SK-N-SH (cell line): ENCODE measurements at regions not wholly inside any gene's neighbourhood (a gene's known extent, or its start where the extent isn't known, plus 50 kb on each side); places are given as distances from the start of the nearest gene placed in this dataset.

ENCODE experiments used
- CTCF ChIA-PET: fragments of 300-600, 350-600 bp; formaldehyde crosslinking; extraction: SDS; loops from one replicate; lab custom pipeline; 2021; lab: Yijun Ruan, JAX
- POLR2A ChIA-PET: fragments of 350-600 bp; sonication (Branson Sonifier 250); formaldehyde crosslinking; extraction: SDS; loops from one replicate; lab custom pipeline; 2020; ENCODE audit warnings: antibody characterized with exemption, inconsistent platforms; lab: Yijun Ruan, JAX
- DNase-seq: peaks from one replicate; pipeline ENCODE4 v3.0.0; 2012
- H2AFZ ChIP-seq: fragments of 200-600 bp; sonication (generic); 2 replicates; pipeline ENCODE4 v1.8.1; 2016; ENCODE audit warnings: antibody characterized with exemption, mild to moderate bottlenecking, low read depth
- H3F3A ChIP-seq: fragments of 200-600 bp; sonication (generic); replicated peaks from 2 replicates; pipeline ENCODE3; 2016; ENCODE audit warnings: antibody characterized with exemption, mild to moderate bottlenecking; ENCODE audit not compliant: insufficient read depth
- H3K27ac ChIP-seq, 2 experiments: fragments of 200-500 bp in 1 of 2; fragments of 200-600 bp in 1 of 2; sonication (Bioruptor generic) in 1 of 2; sonication (generic), shearing (Covaris generic) in 1 of 2; 2 replicates each; pipeline versions ENCODE4 v1.5.1 to v1.6.1; 2014 to 2016; ENCODE audit warnings: low read depth in 2 of 2, inconsistent platforms in 1 of 2, low read length in 1 of 2, mild to moderate bottlenecking in 1 of 2, mixed read lengths in 1 of 2
- H3K27me3 ChIP-seq: fragments of 200-600 bp; sonication (generic), shearing (Covaris generic); 2 replicates; pipeline ENCODE4 v1.6.1; 2016; ENCODE audit warnings: mixed run types; ENCODE audit not compliant: insufficient read depth
- H3K36me3 ChIP-seq, 2 experiments: fragments of 200-500 bp in 1 of 2; fragments of 200-600 bp in 1 of 2; sonication (Bioruptor generic) in 1 of 2; sonication (generic) in 1 of 2; replicated peaks in 1 of 2; 2 replicates each; pipeline versions ENCODE3 to v1.5.1; 2014 to 2016; ENCODE audit warnings: low read length in 1 of 2, mild to moderate bottlenecking in 1 of 2; ENCODE audit not compliant: insufficient read depth in 2 of 2, control insufficient read depth in 1 of 2
- H3K4me1 ChIP-seq, 2 experiments: fragments of 200-500 bp in 1 of 2; fragments of 200-600 bp in 1 of 2; sonication (Bioruptor generic) in 1 of 2; sonication (generic), shearing (Covaris generic) in 1 of 2; 2 replicates each; pipeline versions ENCODE4 v1.5.1 to v1.6.1; 2014 to 2016; ENCODE audit warnings: low read depth in 1 of 2, low read length in 1 of 2, mixed run types in 1 of 2; ENCODE audit not compliant: insufficient read depth in 2 of 2, control insufficient read depth in 1 of 2
- H3K4me2 ChIP-seq: fragments of 200-600 bp; sonication (generic), shearing (Covaris generic); 2 replicates; pipeline ENCODE4 v1.6.1; 2017; ENCODE audit warnings: mixed run types
- H3K4me3 ChIP-seq, 2 experiments: fragments of 200-500 bp in 1 of 2; fragments of 200-600 bp in 1 of 2; sonication (Bioruptor generic) in 1 of 2; sonication (generic), shearing (Covaris generic) in 1 of 2; 2 replicates each; pipeline versions ENCODE4 v1.5.1 to v1.8.1; 2014 to 2016; ENCODE audit warnings: low read depth in 2 of 2, inconsistent platforms in 1 of 2, low read length in 1 of 2, mild to moderate bottlenecking in 1 of 2, mixed read lengths in 1 of 2, moderate library complexity in 1 of 2
- H3K79me2 ChIP-seq: fragments of 200-600 bp; sonication (generic); 2 replicates; pipeline ENCODE4 v1.8.1; 2017; ENCODE audit warnings: mild to moderate bottlenecking; ENCODE audit not compliant: insufficient read depth
- H3K9ac ChIP-seq: fragments of 200-600 bp; sonication (generic); 2 replicates; pipeline ENCODE4 v1.6.1; 2017; ENCODE audit warnings: mixed run types
- H3K9me2 ChIP-seq: fragments of 200-600 bp; sonication (generic); 2 replicates; pipeline ENCODE4 v1.6.1; 2017; ENCODE audit warnings: mixed run types
- H3K9me3 ChIP-seq: fragments of 200-600 bp; sonication (generic); 2 replicates; pipeline ENCODE4 v1.6.1; 2017; ENCODE audit warnings: mixed run types, mild to moderate bottlenecking, moderate library complexity
- H4K20me1 ChIP-seq: fragments of 200-600 bp; sonication (generic); 2 replicates; pipeline ENCODE4 v1.6.1; 2017; ENCODE audit warnings: mild to moderate bottlenecking, mixed run types; ENCODE audit not compliant: insufficient read depth
- CHD2 ChIP-seq: fragments of 150-350 bp; IDR thresholded peaks from 2 replicates; pipeline ENCODE4 v1.6.1; 2018; ENCODE audit warnings: low read length; ENCODE audit not compliant: partially characterized antibody
- FOXJ3 ChIP-seq: sonication (generic); formaldehyde crosslinking; IDR thresholded peaks from 2 replicates; pipeline ENCODE4 v1.5.1; 2020; ENCODE audit warnings: mild to moderate bottlenecking, missing genetic modification reagents
- GABPA ChIP-seq: IDR thresholded peaks from 2 replicates; pipeline ENCODE4 v1.4.0; 2012; ENCODE audit warnings: low read depth, mild to moderate bottlenecking
- GATA2 ChIP-seq: sonication (generic); formaldehyde crosslinking; IDR thresholded peaks from 2 replicates; pipeline ENCODE4 v1.5.0; 2020; ENCODE audit warnings: mild to moderate bottlenecking, missing genetic modification reagents
- NRF1 ChIP-seq: IDR thresholded peaks from 2 replicates; pipeline ENCODE4 v1.6.1; 2012; ENCODE audit warnings: low read depth, mild to moderate bottlenecking, low read length
- PBX3 ChIP-seq: IDR thresholded peaks from 2 replicates; pipeline ENCODE4; 2012
- POLR2AphosphoS5 ChIP-seq: IDR thresholded peaks from 2 replicates; pipeline ENCODE4 v1.6.1; 2012; ENCODE audit warnings: low read depth, low read length
- RAD21 ChIP-seq: IDR thresholded peaks from 2 replicates; pipeline ENCODE4 v1.6.1; 2012; ENCODE audit warnings: mild to moderate bottlenecking, low read length
- RCOR1 ChIP-seq: fragments of 150-350 bp; IDR thresholded peaks from 2 replicates; pipeline ENCODE4 v1.6.1; 2017; ENCODE audit warnings: antibody characterized with exemption, low read length
- REST ChIP-seq: IDR thresholded peaks from 2 replicates; pipeline ENCODE4 v1.6.1; 2012; ENCODE audit warnings: mild to moderate bottlenecking, low read depth, low read length, moderate library complexity
- USF1 ChIP-seq: IDR thresholded peaks from 2 replicates; pipeline ENCODE4 v1.4.0; 2012; ENCODE audit warnings: low read depth, borderline replicate concordance
- USF2 ChIP-seq: fragments of 150-350 bp; IDR thresholded peaks from 2 replicates; pipeline ENCODE4 v1.6.1; 2017; ENCODE audit warnings: antibody characterized with exemption, low read length, low read depth, borderline replicate concordance
- ZBTB33 ChIP-seq: IDR thresholded peaks from 2 replicates; pipeline ENCODE4 v1.4.0; 2012; ENCODE audit warnings: low read depth, borderline replicate concordance
- WGBS: methylation state at CpG from one replicate; pipeline ENCODE4 v1.1.6; 2017; ENCODE audit warnings: low lambda C conversion rate; 5-methylcytosine and 5-hydroxymethylcytosine counted together

GRCh38 chr16:56137269-56137668 is 54.0 kb upstream of the GNAO1 start:
- POLR2A ChIA-PET = no interaction called here
- DNase-seq = no peak
- WGBS = 46% methylated on average over 5 of the region's 5 CpGs

More at GRCh38 chr16:56137269-56137668, 54.0 kb upstream of the GNAO1 start:
- Histone ChIP-seq H4K20me1 (no peaks in the 10 kb centered on the region), H3K9me2 (no peaks in the 10 kb centered on the region), H3F3A (no peaks in the 10 kb centered on the region), H3K4me3 (no peak overlapping the region), H2AFZ (no peak overlapping the region), H3K27me3 (no peaks in the 10 kb centered on the region), H3K4me2 (no peak overlapping the region), H3K36me3 (no peaks in the 10 kb centered on the region), H3K9me3 (no peaks in the 10 kb centered on the region), H3K27ac (no peak overlapping the region), H3K4me1 (peaks cover 0 to 3% of the 10 kb centered on the region in 2 experiments; a peak in 2 of 4 replicates), H3K9ac (no peak overlapping the region), H3K79me2 (no peaks in the 10 kb centered on the region)
- TF ChIP-seq NRF1 (no peak), RCOR1 (no peak), POLR2AphosphoS5 (no peak), GATA2 (CRISPR knock-in tag) (no peak), RAD21 (no peak), USF1 (no peak), CHD2 (no peak), ZBTB33 (no peak), USF2 (no peak), REST (no peak), FOXJ3 (CRISPR knock-in tag) (no peak), PBX3 (no peak), GABPA (no peak)
- CTCF ChIA-PET = interaction anchor here (1.4 kb wide), 1 partner anchor 181 kb away, joined by 4 read pairs; no protein-coding TSS in a partner anchor
